ENCODE measurements at regions not wholly inside any gene's neighbourhood (a gene's known extent, or its start where the extent isn't known, plus 50 kb on each side); places are given as distances from the start of the nearest gene placed in this dataset.

- ATAC-seq (no peak), DNase-seq (ENCODE audit: missing footprints) (no peak)
- intact Hi-C loops (cut with DNase I): no loop called here
Measured at GRCh38 chr5:90022711-90023053, 386.9 kb downstream of the CETN3 start.

- DNase-seq (ENCODE audit: missing footprints) (no peak), ATAC-seq (no peak)
- intact Hi-C loops (cut with DNase I): no loop called here
Measured at GRCh38 chr5:90022002-90022710, 387.4 kb downstream of the CETN3 start.

GRCh38 chr5:90020575-90021538 lies 388.7 kb downstream of the CETN3 start:
- DNase-seq (ENCODE audit: missing footprints) (no peak), ATAC-seq (no peak)
- intact Hi-C loops (cut with DNase I): no loop called here

- intact Hi-C loops (cut with DNase I): no loop called here
- ATAC-seq: no peak
- DNase-seq (ENCODE audit: missing footprints): no peak
Measured at GRCh38 chr5:90017239-90017638, 392.3 kb downstream of the CETN3 start.

DNA sequence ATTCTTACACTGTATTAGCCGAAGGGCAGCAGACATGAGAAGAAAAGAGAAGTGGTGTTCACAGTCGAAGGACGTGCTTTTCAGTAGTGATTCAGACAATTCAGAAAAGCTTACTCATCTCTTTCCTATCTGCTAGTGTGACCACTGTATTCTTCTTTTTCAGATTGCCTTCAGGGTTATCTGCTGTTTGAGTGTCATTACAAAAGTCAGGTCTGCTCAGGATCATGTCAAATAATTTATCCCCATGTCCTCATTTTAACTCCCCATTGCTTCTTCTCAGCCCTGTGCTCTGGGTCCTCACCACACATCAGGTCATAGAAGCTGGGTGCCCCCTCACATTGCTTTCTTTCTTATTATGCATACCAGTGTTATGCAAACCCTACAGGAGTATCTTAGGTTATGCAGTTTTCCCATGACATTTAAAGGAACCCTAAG lies 394.0 kb downstream of the CETN3 start:
- ATAC-seq (peak; percentile 37), DNase-seq (ENCODE audit: missing footprints) (no peak)
- intact Hi-C loops (cut with DNase I): no loop called here

GRCh38 chr5:90014420-90014819 lies 395.1 kb downstream of the CETN3 start:
- intact Hi-C loops (cut with DNase I): no loop called here
- DNase-seq (ENCODE audit: missing footprints) (no peak), ATAC-seq (no peak)

DNA sequence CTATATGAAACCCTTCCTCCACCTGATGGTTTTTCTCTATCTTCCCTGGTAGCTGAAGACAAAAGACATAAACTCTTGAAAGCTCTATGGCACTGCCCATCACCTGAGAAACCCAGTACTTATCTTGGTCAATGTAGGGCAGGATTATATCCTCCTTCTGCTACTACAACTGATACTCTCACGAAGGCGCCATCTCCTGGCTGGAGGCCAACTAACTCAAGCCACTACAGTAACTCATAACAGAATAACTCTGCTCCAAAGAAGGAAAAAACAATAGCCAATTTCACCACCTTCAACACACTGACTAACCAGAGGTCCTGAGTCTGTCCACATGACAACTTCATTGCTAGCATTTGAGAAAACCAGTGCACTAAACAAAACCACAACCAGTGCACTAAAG lies 409.2 kb downstream of the CETN3 start:
- intact Hi-C loops (cut with DNase I): no loop called here
- DNase-seq (ENCODE audit: missing footprints) (no peak), ATAC-seq (no peak)

DNA sequence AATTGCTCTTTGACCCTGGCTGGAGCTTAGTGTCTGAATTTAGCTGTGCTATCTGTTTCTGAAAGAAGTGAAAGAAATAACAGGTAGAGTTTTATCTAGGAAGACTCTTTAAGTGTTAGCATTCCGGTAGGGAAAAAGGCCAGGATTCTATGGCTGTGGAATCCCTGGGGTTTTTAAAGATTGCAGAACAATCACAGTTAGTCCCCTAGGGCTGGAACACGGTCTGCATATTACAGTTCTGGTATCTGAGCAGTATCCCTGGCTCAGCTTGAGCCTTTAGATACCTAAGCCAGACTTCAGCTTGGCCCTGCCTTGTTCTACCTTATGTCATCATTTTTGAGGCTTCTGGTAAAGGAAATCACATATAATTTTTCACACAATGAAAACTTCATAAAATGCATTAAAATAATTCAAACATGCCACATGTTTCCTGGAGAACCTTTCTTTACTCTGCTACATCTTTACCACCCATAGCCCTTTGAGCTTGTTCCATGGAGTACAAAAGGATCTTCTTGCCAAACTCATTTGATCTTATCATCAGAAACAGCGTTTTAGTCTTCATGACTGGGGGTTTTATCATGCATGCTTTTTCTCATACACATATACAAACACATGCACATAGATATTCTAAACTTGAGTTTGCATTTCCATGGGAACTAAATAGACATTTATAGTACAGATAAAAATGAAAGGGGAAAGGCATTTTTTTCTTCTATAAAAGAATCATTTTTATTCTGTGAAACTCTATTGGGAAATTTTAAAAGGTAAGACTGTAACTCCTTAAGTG lies 410.8 kb downstream of the CETN3 start:
- no peak for DNase-seq (ENCODE audit: missing footprints)
- intact Hi-C loops (cut with DNase I): no loop called here
- ATAC-seq: no peak

- ATAC-seq: no peak
- intact Hi-C loops (cut with DNase I): no loop called here
- DNase-seq (ENCODE audit: missing footprints): no peak
Measured at GRCh38 chr5:89996890-89997289, 412.7 kb downstream of the CETN3 start.

GRCh38 chr5:89996335-89996734 lies 413.2 kb downstream of the CETN3 start:
- no peak for DNase-seq (ENCODE audit: missing footprints)
- intact Hi-C loops (cut with DNase I): no loop called here
- ATAC-seq: no peak

GRCh38 chr5:89994266-89994665 lies 415.3 kb downstream of the CETN3 start:
- ATAC-seq (no peak), DNase-seq (ENCODE audit: missing footprints) (no peak)
- intact Hi-C loops (cut with DNase I): no loop called here

GRCh38 chr5:89992201-89992600 lies 417.4 kb downstream of the CETN3 start:
- ATAC-seq (no peak), DNase-seq (ENCODE audit: missing footprints) (no peak)
- intact Hi-C loops (cut with DNase I): no loop called here

DNA sequence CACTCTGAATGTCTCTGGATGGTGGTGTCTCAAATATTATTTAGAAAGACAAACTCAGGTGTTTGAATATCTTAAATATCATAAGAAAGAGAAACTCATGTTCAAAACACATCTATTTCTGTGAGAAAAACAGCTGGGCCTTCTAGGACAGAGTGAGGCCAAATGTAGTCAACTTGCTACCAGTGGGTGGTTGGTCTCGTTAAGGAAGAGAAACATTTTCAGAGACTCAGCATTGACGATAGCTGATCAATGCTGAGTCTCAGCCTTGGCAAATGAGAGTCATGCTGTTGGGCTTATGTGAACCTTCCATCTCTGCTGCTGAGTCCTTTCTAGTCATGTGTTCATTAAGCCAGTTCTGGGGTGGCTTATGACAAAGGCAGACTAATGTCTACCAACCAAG lies 418.0 kb downstream of the CETN3 start:
- intact Hi-C loops (cut with DNase I): no loop called here
- no peak for DNase-seq (ENCODE audit: missing footprints)
- no peak for ATAC-seq

GRCh38 chr5:89989776-89990175 lies 419.8 kb downstream of the CETN3 start:
- ATAC-seq (no peak), DNase-seq (ENCODE audit: missing footprints) (no peak)
- intact Hi-C loops (cut with DNase I): loop anchor here (10.0 kb wide), 1 partner anchor 55 kb away; no protein-coding TSS in a partner anchor

- intact Hi-C loops (cut with DNase I): loop anchor here (10.0 kb wide), 1 partner anchor 54 kb away; no protein-coding TSS in a partner anchor
- ATAC-seq (peak; percentile 70), DNase-seq (ENCODE audit: missing footprints) (no peak)
Measured at GRCh38 chr5:89988998-89989655, 420.4 kb downstream of the CETN3 start.

- no peak for ATAC-seq
- intact Hi-C loops (cut with DNase I): loop anchor here (10.0 kb wide), 1 partner anchor 53 kb away; no protein-coding TSS in a partner anchor
- DNase-seq (ENCODE audit: missing footprints): no peak
Measured at GRCh38 chr5:89988129-89988810, 421.3 kb downstream of the CETN3 start.

- ATAC-seq: no peak
- no peak for DNase-seq (ENCODE audit: missing footprints)
- intact Hi-C loops (cut with DNase I): loop anchor here (10.0 kb wide), 1 partner anchor 48 kb away; no protein-coding TSS in a partner anchor
Measured at GRCh38 chr5:89983216-89983615, 426.3 kb downstream of the CETN3 start.

Measured in Right ventricle myocardium inferior (tissue), 1 donor.